GM19455 (cell line): ENCODE measurements at regions not wholly inside any gene's neighbourhood (a gene's known extent, or its start where the extent isn't known, plus 50 kb on each side); places are given as distances from the start of the nearest gene placed in this dataset.
A peak's percentile ranks its signal among the peaks of the same experiment; 100 is the strongest.
"Not testable (repeated sequence)": the region's sequence is repeated elsewhere in the genome, so short reads cannot be mapped to it uniquely, and the experiment has no call there.

Source experiments
- ATAC-seq: cut with Tn5 transposase; IDR thresholded peaks from one replicate; pipeline ENCODE4 v1.9.1; 2021; ENCODE audit not compliant: unreplicated experiment

DNA sequence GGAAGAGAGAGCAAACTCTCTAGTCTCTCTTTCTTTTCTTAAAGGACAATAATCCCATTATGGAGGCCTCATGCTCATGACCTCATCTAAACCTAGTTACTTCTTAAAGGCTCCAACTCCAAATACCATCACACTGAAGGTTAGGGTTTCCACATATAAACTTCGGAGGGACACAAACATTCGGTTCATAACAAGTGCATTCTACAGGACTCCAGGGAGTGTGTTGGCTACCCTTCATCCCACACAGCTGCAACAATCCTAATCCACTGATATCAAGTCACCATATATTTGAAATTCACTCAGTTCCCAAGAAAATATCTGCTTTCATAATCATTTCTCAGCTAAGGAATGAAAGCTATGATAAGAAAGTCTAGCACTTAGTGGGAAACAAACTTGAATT is 265.9 kb upstream of the PLEKHG7 start:
- no peak for ATAC-seq

DNA sequence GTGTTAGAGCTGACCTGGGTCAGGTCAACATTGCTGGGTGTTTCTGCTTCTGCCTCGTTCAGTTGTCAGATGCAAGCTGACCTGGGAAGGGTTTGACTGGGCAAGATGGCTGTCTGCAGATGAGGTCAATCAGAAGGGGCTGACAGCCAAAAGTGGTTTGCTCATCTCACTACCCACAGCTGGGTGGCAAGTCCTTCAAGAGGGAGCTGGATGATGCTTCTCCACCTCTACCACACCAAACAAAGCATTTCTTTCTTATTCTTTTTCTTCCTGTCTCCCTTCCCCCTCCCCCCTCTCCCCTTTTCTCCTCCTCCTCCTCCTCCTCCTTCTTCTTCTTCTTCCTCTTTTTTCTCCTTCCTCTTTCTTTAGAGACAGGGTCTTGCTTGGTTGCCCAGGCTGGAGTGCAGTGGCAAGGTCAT is 268.2 kb upstream of the PLEKHG7 start:
- ATAC-seq, result no peak

DNA sequence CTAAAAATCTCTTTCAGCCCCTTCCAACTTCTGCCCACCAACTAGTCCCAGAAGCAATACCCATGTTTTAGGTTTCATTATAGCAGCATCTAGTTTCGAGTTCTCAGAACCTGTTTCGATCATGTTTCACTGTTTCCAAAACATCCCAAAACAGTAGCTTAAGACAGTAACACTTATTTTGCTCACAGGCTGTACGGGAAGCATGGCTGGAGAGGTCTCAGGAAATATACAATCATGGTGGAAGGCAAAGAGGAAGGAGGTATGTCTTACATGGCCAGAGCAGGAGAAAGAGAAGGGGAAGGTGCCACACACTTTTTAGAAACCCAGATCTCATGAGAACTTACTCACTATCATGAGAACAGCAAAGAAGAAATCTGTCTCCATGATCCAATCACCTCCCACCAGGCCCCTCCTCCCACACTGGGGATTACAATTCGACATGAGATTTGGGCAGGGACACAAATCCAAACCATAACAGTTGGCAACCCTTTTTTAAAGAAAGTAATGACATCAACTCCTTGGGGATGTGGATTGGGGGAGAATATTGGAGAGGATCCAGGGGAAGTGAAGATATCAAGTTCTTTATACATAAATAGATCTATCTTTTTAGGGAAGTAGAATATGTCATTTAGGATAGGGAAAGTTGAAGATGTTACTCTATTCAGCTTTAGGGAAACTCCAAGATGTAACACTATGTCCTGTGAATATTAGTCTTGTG is 269.9 kb upstream of the PLEKHG7 start:
- peak; percentile 70 for ATAC-seq

DNA sequence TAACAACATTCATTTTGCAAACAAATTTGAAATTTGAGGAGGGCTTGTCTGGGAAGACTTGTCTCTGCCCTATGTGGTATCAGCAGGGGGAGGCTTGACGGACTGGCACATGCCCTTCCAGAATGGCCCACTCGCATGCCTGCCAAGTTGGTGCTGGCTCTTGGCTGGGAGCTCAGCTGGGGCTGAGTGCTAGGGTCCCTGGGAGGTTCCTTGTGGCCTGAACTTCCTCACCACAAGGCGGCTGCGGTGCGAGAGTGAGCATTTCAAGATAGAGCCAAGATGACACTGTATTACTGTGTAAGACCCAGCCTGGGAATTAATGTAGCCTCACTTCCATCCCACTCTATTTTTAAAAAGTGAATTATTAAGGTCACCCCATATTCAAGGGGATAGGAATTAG is 271.6 kb upstream of the PLEKHG7 start:
- peak; percentile 49 for ATAC-seq

DNA sequence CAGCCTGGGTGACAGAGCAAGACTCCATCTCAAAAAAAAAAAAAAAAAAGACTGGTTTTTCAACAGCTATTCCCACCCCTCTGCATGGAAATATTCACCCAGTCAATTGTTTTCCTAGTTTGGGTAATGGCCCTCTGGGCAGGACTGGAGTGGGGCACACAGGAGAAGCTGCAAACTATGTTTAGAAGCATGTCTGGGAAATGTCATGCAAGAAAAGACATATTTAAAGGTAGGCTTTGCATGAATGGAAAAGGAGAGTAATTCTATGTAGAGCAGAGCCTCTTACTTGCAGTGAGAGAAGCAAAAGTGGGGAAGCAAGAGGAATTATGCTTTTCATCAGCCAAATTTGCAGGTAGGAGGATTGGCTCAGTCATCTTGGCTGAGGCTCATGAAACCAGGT is 276.5 kb upstream of the PLEKHG7 start:
- ATAC-seq, result no peak

DNA sequence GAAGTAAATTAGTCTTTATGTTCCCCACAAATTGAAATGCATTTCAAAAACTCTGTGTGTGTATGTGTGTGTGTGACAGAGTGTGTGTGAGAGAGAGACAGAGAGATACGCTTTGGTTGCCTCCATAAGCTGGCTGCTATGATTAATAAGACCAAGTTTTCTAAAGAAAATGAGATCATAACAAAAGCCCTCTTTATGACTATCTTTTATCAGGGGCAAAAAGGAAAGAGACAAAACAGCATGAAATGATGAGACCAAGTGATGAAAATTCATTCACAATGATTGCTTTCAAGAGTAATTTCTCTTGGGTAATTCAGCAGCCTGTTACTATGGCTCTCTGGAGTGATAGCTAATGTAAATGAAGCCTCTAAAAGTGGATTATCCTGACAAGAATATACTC is 277.6 kb upstream of the PLEKHG7 start:
- no peak for ATAC-seq

DNA sequence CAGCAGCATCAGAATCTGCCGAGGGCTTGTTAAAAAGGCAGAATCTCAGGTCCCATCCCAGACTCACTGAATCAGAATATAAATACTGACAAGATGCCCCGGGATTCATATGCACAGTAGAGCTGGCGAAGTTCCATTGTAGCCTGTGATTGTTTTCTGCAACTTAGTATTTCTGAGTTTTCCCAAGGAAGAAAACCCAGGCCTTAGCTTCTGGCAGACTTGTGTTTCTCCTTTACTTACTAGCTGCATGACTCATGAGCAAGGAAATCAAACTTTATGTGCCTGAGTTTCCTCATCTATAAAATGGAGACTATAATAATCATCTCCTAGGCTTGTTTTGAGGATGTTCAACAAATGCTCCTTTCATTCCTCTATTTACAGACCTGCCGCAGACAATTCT is 278.5 kb upstream of the PLEKHG7 start:
- no peak for ATAC-seq

DNA sequence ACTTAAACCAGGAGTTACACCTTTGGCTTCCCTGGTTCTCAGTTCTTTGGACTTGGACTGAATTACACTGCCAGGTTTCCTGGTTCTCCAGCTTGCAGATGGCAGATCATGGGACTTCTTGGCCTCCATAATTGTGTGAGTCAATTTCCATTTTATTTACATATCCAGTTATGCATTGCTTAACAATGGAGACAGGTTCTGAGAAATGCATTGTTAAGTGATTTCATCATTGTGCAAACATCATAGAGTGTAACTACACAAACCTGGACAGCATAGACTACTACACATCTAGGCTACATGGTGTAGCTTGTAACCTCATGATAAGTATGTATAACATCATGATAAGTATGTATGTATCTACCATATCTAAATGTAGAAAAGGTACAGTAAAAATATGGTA is 276.1 kb upstream of the BTG1 start:
- ATAC-seq, result no peak

DNA sequence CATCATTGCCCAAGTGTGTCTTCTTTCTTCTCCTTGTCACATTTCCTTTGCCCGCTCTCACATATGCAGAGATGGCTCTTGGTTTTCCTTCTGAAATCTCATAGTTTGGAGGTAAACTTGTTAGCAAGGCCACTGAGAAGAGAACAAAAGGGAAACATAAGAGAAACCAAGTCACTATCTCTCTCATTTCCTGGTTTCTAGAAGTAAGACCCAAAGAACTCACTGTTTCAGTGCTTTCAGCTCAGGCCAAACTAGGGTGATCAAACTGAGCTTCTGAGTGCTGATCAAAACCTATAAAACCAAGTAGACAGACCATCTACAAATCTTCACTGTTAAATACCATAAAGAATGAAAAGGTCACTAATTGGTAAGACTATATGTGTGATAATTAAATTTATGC is 275.4 kb upstream of the BTG1 start:
- ATAC-seq, result no peak

DNA sequence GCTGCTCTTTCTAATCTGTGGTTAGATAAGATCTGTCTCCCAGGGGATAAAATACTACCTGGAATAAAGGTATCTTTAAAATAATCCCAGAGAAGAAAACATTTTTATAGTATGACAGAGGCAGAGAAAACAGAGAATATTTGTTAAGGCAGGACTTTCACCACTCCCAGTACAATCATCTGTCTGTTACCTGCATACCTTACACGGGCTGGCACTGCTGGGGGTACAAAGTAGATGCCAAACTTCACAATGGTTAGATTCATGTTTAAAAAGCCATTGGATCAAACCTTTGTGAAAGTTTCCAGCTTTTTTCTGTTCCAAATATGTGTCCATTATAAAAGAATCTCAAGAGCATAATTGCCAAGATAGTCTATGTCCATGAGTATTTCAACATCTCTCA is 273.6 kb upstream of the BTG1 start:
- ATAC-seq, result no peak

DNA sequence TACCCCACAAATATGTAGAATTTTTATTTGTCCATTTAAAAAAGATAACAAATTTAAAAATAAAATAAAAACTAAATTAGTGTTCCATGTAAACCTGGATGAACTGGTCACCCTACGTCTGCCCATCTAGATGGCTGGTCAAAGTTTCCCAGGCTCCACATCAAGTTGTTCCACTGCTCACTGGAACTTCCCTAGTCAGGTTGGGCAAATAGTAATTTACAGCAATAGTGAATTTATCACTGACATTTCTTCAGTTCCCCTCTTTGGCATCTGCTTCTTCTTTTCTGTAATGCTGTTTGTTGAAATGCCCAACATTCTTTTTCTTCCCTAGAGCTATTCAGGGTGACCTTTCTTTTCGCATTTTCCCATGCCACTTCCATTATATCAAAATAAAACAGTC is 272.7 kb upstream of the BTG1 start:
- ATAC-seq, result no peak

DNA sequence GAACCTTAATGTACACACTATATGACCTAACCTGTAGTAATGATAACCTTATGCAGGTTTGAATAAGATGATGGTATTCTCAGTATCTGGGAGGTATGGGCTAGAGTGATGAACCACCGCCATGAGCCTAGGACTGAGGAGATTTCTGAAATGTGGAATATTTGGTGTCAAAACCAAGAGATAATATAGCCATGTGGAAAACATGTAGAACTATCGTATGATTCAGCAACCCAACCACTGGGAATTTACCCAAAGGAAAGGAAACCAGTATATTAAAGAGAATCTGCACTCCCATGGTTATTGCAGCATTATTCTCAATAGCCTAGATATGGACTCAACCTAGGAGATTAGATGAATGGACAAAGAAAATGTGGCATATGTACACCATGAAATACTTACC is 271.7 kb upstream of the BTG1 start:
- ATAC-seq, result no peak

DNA sequence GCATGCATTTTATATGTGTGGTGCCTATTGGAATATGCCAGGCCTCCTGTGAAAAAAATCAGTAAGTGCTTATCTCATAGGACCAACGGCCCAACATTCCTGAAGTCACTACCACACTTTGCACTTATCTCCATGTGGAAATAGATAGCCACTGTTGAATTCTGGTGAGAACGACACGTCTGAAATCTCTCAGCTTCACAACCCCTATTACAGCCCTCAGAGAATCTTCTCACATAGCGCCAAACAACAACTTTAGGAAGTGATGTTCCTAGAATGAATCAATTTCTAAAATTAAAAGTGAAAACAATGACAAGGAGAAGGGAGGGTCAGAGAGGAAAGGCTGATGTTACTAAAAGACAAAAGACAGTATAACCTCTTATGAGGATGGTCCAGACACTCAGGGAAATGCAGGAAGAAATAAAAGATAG is 270.8 kb upstream of the BTG1 start:
- no peak for ATAC-seq

DNA sequence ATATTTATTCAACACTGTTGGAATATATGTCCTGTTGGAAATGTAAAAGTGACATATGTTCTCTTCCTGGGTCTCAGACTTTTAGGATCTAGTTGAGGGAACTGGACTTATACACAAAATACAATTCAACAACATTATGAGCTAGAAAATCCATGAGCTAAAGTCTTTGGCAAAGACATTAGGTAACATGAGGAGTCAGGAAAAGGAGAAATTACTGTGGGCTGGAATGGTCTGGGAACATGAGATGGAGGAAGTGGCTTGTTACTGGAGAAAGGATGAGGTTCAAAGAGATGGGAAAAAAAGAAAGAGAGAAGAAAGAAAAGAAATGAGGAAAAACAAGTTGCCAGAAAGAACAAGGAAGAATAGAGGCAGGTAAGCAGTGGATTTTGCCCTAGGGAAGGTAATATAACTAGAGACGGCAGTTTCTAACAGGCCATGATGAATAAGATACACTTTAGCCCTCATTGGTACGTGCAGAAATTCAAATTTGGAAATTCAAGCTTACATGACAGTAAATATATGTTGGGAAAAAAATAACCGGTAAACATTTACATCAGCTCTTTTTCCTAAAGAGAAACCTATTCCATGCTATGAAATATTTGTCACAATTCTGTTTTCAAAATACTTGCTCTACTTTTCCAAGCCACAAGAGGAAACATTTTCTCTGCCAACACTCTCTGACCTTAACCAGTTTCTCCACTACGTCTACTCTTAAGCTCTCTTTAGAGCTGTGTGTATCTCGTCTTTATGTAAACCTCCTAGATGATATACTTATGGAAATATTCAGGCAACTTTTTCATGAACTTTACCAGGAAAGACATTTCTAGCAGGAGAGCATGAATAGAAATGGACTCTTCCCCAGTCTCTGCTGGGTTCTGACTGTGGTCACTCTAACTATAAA is 268.8 kb upstream of the BTG1 start:
- ATAC-seq, result no peak

DNA sequence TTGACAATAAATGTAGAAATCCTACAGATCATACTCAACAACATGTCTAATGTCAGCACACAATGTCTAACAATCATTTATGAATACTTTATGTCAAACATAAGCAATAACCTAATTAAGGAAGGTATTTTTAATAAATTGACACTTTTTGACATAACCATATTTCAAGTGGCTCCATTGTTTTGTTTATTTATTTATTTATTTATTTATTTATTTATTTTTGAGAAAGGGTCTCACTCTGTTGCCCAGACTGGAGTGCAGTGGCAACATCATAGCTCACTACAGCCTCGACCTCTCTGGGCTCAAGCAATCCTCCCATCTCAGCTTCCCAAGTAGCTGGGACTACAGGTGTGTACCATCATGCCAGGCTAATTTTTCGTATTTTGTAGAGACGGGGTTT is 267.6 kb upstream of the BTG1 start:
- no peak for ATAC-seq

DNA sequence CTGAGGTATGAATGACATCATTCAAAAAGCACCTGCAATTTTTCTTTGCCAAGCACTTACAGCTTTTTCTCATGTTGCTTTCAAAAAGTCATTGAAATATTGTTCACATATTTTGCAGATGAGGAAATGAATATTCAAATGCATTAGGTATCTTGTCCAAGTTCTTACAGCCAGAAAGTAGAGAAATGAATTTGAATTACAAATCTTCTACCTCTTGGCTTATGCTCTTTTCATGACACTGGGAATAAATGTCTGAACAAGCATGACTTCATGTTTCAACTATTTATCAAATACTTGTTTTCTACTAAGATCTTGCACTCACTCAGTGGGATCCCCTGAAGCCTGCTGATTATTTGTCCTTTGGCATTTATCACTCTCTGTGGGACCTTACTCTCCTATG is 267.2 kb upstream of the BTG1 start:
- no peak for ATAC-seq

DNA sequence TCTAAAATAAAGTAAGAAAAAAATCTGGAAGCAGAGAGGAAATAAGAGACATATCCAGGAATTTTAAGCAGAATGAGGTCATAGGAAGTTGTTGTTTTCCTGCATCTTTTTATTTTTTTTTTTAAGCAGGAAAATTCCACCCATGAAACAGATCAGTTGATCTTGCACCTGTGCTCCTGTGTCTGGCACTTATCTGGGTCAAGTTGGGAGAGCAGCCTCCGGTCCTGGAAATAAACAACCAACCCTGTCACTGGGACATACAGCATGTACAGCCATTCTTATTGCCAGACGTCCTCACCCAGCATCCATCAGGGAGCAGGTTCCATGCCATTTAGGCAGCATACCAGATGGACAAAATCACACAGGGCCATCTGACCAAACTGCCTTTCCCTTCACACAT is 266.0 kb upstream of the BTG1 start:
- ATAC-seq, result no peak

DNA sequence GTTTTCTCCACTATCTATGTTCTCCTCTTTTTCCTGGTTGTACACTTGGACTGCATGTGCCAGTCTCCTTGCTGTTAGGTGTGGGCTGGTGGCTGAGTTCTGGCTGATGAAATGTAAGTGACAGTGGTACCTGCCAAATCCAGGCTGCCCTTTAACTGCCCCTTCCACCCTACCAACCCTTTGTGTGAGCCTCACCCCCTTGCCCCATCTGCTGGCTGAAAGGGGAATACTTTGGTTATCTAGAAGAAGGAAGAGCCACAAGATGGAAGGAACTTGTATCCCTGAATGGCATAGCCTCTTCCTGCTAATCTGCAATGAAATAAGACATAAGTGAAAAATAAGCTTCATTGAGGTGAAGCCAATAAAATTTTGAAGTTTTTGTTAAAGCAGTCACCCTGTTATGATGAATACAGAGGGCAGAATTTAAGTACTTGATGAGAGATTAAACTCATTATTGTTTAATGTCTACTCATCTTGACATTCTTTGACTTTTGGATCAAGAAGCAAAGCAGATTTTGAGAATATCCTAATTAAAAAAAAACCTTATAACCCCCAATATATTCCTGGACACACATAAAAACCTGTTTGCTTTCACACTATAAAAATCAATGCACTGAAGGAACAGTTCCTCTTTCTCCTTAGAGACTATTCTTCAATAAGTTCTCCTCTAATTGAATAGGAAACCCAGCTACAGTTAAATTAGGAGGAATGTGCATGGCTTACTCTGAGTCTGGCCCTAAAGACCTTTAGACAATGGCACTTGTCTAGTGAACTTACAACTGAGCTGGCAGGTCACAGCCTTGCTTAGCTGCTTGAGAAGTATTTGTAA is 262.6 kb upstream of the BTG1 start:
- ATAC-seq, result no peak

DNA sequence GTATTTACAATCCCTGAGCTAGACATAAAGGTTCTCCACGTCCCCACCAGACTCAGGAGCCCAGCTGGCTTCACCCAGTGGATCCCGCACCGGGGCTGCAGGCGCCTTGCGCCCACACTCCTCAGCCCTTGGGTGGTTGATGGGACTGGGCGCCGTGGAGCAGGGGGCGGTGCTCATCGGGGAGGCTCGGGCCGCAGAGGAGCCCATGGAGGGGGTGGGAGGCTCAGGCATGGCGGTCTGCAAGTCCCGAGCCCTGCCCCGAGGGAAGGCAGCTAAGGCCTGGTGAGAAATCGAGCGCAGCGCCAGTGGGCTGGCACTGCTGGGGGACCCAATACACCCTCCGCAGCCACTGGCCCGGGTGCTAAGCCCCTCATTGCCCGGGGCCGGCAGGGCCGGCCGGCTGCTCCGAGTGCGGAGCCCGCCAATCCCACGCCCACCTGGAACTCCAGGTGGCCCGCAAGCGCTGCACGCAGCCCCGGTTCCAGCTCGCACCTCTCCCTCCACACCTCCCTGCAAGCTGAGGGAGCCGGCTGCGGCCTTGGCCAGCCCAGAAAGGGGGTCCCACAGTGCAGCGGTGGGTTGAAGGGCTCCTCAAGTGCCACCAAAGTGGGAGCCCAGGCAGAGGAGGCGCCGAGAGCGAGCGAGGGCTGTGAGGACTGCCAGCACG is 260.9 kb upstream of the BTG1 start:
- not testable (repeated sequence) for ATAC-seq

DNA sequence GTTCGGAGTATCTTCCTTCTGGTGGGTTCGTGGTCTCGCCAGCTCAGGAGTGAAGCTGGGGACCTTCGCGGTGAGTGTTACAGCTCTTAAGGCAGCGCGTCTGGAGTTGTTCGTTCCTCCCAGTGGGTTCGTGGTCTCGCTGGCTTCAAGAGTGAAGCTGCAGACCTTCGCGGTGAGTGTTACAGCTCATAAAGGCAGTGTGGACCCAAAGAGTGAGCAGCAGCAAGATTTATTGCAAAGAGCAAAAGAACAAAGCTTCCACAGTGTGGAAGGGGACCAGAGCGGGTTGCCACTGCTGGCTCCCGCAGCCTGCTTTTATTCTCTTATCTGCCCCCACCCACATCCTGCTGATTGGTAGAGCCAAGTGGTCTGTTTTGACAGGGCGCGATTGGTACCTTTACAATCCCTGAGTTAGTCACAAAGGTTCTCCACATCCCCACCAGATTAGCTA is 260.2 kb upstream of the BTG1 start:
- ATAC-seq, result not testable (repeated sequence)

DNA sequence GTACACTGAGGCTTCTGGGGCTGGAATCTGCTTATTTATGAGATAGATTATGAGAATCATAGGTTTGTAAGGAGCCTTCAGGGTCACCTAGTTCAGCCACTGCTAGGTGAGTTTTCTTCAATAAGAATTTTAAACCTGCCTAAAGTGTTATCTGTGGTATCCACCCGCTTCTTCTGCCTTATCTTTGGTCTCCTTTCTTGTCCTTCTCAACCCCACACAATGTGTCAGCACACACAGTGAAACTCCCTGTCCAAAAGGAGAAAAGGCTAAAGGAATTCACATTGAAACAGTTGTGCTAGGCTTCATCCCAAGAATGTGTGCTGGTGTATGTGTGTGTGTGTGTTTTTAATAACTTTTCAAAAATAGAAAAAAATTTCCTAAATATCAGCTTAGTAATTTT is 259.3 kb upstream of the BTG1 start:
- ATAC-seq, result no peak
